ENCODE measurements at regions not wholly inside any gene's neighbourhood (a gene's known extent, or its start where the extent isn't known, plus 50 kb on each side); places are given as distances from the start of the nearest gene placed in this dataset.
"Not testable (repeated sequence)": the region's sequence is repeated elsewhere in the genome, so short reads cannot be mapped to it uniquely, and the experiment has no call there.

GRCh38 chr4:128649161-128649560, 160.3 kb upstream of the JADE1 start:
- no peak for DNase-seq (ENCODE audit: low spot score)

GRCh38 chr4:128648021-128648420, 161.5 kb upstream of the JADE1 start:
- no peak for DNase-seq (ENCODE audit: low spot score)

- DNase-seq (ENCODE audit: low spot score): not testable (repeated sequence)
Measured at GRCh38 chr4:128646893-128647292, 162.6 kb upstream of the JADE1 start.

DNA sequence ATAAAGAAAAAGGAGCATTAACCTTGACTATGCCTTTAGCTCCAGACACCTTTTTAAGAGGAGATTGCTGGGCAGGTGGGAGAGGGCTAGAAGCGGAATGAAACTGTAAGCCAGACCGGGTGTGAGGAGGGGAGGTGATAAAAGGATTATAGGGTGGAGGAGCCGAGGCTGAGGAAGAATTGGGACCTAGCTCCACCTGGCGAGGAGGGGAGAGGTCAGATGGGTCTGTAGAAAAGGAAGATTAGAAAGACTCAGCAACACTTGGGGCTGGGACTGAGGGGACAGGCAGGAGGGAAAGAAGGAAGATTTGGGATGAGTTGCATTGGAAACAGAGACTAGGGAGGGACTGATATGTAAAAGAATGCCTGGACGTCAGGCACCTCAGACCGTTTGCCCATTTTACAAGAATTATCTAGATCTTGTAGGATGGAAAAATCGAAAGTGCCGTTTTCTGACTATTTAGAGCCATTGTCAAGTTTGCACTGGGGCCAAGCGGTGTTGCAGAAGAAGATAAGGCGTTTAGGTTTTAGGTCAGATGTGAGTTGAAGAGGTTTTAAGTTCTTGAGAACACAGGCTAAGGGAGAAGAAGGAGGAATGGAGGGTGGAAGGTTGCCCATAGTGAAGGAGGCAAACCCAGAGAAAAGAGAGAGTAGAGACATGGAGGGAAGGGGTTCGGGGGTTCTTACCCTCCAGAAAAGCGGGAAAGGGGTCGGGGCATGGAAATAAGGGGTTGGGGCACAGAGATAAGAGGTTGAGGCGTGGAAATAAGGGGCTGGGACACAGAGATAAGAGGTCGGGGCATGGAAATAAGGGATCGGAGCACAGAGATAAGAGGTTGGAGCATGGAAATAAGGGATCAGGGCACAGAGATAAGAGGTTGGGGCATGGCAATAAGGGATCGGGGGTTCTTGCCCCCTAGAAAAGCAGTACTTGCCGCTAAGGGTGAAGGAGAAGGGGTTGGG, 164.5 kb upstream of the JADE1 start:
- DNase-seq (ENCODE audit: low spot score): not testable (repeated sequence)

- DNase-seq (ENCODE audit: low spot score): not testable (repeated sequence)
Measured at GRCh38 chr4:128644107-128644506, 165.4 kb upstream of the JADE1 start.

- not testable (repeated sequence) for DNase-seq (ENCODE audit: low spot score)
Measured at GRCh38 chr4:128641566-128641965, 167.9 kb upstream of the JADE1 start.

DNA sequence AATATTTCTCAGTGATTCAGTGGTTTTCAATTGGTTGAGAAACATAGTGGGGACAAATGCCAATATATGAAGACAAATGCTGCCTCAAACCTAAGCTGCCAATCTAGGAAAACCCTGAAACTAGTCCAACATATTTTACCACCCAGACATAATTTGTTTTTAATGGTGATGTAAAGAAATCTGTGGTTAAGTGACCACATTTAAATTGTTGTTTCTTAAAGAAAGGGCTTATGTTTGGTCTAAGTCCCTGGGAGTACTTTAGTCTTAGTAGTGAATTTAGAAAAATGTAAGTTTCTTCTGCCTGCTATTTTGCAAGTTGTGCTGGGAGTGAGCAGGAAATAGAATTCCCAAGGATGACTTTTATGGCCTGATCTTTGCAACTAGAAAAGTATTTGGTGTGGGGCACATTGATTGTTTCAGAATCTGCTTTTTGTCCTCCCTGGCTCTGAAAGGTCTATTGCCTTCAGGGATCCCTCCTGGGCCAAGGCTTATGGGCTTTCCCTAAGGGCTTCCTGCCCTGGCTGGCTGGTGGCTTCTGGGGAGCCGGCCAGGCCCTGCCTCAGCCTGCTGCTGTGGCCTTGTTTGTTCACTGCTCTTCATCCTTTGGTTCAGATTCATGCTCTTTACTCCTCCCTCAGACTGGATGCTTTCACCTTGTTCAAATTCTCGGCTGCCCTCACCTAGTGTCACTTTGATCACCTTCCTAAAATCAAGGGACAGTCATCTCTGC, 169.8 kb upstream of the JADE1 start:
- DNase-seq (ENCODE audit: low spot score): no peak

DNA sequence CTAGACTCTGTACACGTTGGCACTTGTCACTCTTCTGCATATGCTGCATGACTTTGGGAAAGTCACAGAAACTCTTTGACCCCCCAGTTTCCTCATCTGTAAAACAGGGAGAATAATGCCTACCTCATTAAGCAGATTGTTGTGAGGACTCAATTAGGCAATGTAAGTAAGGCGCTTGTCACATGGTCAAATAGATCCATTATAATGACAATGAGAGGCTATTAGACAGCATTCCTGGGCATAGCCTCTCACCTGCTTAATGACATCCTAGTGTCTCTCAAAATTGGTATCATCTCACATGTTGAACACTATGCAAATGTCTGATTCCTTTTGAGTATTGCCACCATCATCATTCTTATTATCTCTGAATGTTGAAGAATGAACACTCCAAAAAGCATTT, 172.6 kb upstream of the JADE1 start:
- DNase-seq (ENCODE audit: low spot score): no peak

DNA sequence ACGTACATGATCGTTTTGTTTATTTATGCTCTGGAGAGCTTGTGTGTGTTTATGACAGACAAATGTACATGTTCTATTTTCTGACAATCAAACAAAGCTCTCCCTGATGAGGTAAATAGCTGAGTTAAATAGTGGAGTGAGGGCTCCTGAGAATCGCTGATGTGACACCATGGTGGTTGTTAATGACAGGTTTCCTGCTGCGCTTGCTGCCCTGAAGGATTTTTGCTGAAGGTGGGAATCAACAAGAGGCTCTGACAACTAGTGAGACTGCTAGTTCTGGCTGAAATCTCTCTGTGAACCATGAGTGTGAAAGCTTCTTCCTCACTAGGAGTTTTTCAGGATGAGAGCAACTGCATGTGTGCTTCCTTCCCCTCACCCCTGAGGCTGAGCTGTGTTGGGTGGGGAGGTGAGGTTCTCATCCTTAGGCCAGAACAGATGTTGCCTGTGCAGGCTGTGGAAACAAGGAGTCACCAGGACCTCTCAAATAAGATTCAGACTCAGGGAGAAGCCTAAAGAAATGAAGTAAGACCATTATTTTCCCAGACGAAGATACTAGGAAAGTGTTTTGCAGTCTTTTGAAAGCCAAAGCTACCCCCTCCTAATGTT, 173.4 kb upstream of the JADE1 start:
- DNase-seq (ENCODE audit: low spot score): no peak

GRCh38 chr4:128635141-128635954, 174.2 kb upstream of the JADE1 start:
- DNase-seq (ENCODE audit: low spot score): no peak

DNA sequence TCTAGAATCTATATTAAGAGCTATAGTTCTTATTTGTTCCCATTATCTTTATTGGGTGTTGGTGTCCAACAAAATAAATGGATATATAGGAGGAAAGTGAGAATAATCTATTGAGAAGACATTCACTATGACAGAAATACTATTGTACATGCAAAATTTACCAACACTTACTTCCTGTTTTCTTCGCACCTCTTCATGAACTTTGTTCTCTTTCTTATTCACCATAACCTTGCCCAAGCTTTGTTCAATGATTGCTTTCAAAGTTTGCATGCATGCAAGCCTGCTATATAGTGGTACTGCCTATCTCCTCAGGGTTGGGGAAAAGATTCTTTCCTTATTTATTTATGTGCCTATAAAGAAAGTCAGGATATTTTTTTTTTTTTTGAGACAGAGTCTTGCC, 176.4 kb upstream of the JADE1 start:
- no peak for DNase-seq (ENCODE audit: low spot score)

GRCh38 chr4:128630871-128631270, 178.6 kb upstream of the JADE1 start:
- no peak for DNase-seq (ENCODE audit: low spot score)

GRCh38 chr4:128623508-128624215, 185.8 kb upstream of the JADE1 start:
- no peak for DNase-seq (ENCODE audit: low spot score)

DNA sequence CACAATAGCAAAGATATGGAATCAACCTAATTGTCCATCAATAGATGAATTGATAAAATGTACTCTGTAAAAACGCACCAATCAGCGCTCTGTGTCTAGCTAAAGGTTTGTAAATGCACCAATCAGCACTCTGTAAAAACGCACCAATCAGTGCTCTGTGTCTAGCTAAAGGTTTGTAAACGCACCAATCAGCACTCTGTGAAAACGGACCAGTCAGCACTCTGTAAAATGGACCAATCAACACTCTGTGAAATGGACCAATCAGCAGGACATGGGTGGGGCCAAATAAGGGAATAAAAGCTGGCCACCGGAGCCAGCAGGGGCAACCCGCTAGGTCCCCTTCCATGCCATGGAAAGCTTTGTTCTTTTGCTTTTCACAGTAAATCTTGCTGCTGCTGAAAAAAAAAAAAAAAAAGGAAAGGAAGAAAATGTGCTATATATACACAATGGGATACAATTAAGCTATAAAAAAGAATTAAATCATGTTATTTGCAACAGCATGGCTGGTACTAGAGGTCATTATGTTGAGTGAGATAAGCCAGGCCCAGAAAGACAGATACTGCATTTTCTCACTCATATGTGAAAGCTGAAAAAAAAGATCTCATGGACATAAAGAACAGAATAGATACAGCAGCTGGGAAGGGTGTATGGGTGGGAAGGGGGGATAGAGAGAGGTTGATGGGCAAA, 189.1 kb upstream of the JADE1 start:
- not testable (repeated sequence) for DNase-seq (ENCODE audit: low spot score)

GRCh38 chr4:128615197-128615596, 194.3 kb upstream of the JADE1 start:
- DNase-seq (ENCODE audit: low spot score): no peak

- DNase-seq (ENCODE audit: low spot score): no peak
Measured at GRCh38 chr4:128608006-128608405, 201.5 kb upstream of the JADE1 start.

DNA sequence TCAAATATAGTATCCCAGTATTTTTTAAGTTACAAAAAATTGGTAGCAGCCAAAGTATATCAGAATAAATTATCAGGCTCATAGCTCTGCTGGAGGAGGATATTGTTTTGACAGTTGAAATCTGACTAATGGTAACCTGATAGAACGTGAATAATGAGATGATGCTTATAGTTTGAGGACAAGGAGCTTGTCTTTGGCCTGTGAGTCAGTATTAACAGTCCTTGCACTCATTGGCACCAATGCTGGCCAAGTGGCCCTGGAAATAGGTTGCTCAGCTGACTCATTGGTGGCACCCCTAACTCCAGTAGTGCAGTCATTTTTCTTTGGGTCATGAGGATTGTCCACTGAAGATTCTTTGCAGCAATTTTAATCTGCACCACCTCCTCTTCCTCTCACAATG, 203.3 kb upstream of the JADE1 start:
- peak; percentile 5 for DNase-seq (ENCODE audit: low spot score)

GRCh38 chr4:128604840-128605239, 204.7 kb upstream of the JADE1 start:
- DNase-seq (ENCODE audit: low spot score): no peak

DNA sequence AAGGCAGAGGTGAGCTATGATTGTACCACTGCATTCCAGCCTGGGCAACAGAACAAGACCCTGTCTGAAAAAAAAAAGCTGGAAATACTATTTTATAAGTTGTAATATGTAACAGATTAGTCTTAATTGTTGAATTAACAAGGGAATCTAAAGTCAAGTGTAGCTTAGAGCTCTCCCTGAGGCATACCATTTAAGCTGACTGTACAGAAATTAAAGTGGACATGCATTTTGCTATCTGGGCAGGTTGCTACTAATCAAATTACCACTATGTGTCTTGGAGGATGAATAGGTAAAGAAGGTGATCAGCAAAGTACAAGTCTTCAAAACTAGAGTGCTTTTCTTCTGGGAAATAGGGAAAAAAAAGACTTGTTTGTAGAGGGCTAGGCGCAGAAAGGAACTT, 205.3 kb upstream of the JADE1 start:
- no peak for DNase-seq (ENCODE audit: low spot score)

- DNase-seq (ENCODE audit: low spot score): no peak
Measured at GRCh38 chr4:128603081-128603480, 206.4 kb upstream of the JADE1 start.

Data from kidney capillary endothelial cell (primary cell).